ENCODE measurements at regions not wholly inside any gene's neighbourhood (a gene's known extent, or its start where the extent isn't known, plus 50 kb on each side); places are given as distances from the start of the nearest gene placed in this dataset.
"Not testable (repeated sequence)": the region's sequence is repeated elsewhere in the genome, so short reads cannot be mapped to it uniquely, and the experiment has no call there.

DNA sequence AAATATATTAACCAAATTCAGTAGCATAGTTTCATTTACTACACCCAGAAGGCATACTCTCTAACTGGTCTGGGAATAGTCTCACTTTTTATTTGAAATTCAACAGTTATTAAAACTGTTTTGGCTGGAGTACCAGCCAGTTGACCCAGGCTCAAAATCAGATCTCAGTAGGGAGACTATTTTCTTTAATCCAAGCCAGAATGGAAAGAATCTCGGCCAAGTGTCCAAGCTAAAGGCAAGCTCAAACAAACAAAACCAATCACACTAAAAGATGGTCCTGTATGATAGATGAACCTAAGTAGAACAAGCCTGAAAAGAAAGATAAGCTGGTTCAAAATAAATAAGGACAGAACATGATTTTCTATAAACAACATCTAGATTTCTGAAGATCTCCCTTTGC is 259.6 kb upstream of the POM121L12 start:
- DNase-seq = no peak

DNA sequence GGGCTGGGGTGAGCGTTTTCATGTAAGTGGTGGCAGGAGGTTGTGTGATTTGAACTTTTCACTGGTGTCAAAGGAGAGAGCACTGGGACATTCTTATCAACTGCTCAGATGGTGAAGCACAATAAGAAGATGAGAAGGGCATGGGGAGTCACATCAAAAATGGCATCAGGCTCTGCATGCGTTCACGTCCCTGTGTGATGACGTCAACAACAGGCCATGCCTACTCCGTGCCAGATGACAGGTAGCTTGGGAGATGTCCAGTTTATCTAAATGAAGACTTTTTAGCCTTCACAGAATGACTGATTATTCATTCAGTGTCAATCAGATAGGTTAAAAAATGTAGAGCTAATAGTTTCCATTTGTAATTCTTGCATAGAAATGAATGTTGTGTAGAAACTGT is 264.3 kb upstream of the POM121L12 start:
- no peak for DNase-seq

DNA sequence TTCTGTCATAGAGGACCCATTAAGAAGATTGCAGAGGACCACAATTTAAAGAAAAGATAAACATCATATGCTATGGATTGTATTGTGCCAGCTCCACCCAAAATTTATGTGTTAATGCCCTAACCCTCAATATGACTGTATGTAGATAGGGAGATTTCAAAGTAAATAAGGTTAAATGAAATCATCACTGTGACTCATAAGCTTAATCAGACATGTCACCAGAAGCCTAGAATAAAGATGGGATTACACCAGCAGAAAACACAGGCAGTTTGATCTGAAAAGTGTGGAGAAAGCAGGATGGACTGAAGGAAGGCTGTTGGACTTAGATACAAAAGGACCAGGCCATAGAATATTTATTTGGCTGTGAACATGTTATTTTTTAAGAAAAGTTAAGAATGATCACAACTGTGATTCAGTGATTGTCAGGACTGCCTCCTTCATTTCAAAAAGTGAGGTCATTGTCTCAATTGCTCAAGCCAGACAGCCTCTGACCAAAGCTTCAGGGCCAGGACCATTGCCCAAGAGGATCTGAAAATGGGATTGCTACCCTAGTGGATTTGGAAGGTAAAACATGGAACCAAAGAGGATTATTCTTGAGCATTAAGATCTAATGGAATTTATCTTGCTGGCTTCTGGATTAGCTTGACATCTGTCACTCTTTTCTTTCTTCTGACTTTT is 270.8 kb upstream of the POM121L12 start:
- no peak for DNase-seq

DNA sequence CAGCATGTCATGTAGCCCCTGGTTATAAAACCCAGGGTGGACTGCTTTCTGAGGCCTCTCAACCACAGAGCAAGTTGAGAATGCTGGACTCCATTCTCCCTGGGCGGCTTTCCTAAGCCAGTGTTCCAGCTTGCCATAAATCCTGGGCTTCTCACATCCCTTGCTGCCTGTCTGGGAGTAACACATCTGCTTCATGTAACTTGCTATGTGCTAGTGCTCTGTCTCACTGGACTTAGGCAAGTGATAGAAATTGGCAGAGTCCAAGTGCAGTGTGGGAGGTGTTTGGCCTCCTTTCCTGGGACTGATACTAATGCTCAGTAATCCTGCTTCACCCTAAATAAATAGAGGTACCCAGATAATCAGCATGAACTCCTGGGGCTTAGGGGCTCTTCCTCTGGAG is 277.1 kb upstream of the POM121L12 start:
- DNase-seq = no peak

DNA sequence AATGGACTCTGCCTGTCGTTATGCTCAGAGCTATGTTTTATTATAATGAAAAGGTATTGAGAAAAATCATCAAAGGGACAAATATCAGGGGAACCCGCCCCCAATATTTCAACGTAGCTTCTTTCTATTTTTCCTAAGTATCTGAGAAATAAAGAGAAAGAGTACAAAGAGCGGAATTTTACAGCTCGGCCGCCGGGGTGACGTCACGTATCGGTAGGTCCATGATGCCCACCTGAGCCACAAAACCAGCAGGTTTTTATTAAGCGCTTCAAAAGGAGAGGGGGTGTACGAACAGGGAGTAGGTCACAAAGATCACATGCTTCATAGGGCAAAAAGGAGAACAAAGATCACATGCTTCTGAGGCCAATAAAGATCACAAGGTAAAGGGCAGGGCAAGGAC is 281.6 kb upstream of the POM121L12 start:
- DNase-seq = no peak

DNA sequence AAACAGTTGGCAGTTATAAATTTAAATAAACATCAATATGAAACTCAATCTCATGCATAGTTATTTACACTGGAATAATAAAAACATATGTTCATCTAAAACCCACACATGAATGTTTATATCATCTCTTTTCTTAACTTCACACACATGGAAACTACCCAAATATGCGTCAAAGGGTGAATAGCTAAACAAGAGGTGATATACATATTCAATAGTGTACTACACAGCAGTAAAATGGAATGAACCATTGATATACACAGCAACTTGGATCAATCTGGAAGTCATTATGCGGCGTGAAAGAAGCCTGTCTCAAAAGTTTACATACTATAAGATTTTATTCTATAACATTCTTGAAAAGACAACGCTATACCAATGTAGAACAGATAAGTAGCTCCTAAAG is 282.5 kb upstream of the POM121L12 start:
- DNase-seq = no peak

DNA sequence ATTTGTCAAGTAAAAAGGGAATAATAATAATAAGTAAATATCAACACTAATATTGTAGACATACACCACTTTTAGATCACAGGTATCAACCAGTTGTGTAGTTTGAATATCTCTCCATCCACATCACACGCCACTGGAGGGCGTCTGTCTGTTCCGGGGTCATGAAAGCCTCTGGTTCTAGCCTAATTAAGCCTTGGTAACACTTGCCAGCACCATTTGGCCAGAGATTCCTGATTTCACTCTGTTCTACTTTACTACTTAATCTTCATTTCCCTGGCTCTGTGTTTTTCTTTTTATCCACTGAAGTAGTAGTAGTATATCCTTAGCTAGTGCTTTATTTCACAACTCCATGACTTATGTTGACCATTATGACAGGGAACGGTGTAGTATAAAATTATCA is 285.6 kb upstream of the POM121L12 start:
- DNase-seq = no peak

DNA sequence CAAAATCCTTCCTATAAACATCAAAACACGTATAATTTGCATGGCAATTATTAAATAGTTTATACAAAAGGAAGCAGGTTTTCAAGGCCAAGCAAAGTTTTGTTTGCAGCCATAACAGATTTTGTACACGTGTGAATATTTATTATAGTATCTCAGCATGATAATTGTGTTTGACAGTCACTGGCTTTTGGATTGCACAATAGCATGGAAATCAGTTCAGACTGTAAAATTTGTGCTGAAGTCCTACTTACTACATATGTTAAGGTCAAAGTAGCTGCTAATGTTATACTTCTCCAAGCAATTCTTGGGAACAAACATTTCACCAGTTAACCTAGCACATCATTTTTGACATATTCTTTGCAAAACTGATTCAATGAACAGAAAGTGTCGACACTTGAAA is 287.6 kb upstream of the POM121L12 start:
- DNase-seq = no peak

DNA sequence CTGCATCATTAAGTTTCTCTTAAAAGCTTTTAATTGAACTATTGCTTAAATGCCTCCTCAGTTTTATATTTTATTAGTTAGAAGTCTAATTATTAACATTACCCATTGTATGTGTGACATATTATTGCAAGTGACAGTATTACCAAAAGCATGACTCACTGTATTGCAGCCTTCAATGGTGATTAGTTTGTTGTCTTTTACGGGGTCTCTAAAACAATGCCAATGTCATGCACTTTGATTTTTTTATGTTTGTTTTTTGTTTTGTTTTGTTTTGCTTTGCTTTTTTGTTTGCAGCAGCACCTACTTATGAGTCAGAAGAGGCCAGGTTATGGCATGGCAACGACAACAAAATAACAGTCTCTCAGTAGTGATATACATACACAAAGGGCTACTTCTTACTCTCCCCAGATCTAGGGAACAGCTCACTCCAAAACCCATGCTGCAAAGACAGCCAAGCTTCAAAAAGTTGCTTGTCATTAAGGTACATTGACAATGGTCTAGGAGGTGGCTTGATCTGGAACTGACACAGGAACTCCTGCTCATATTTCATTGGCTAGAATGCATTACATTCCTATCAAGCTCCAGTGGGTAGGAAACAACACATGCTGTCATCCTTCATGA is 293.7 kb upstream of the POM121L12 start:
- DNase-seq = no peak

DNA sequence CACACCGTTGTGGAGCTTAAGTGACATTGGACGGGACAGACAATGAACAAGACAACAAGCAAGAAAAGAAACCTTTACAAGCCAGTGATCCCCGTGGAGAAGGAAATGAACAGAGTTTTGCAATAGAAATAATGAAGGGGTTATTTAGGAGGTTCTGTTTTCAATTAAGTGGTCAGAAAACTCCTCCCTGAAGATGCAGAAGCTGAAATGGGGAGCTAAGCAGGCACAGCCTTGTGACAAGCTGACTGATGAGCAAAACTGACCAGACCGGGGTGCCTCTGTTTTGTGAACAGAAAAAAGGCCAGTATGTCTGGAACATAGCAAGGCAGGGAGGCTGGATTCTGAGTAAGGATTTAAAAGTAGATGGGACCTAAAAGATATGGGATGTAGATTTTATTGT is 299.8 kb upstream of the POM121L12 start:
- DNase-seq = no peak

DNA sequence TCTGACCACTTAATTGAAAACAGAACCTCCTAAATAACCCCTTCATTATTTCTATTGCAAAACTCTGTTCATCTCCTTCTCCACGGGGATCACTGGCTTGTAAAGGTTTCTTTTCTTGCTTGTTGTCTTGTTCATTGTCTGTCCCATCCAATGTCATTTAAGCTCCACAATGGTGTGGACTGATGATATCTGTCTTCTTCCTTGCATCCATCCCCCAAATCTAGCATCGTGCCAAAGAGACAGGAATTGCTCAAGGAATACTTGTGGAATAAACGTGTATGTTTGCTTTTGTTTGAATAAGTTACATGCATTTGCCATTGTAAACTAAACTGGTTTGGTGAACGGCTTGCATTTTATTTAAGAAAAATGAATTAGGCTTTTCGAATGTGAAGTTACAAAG is 306.8 kb upstream of the POM121L12 start:
- DNase-seq = not testable (repeated sequence)

DNA sequence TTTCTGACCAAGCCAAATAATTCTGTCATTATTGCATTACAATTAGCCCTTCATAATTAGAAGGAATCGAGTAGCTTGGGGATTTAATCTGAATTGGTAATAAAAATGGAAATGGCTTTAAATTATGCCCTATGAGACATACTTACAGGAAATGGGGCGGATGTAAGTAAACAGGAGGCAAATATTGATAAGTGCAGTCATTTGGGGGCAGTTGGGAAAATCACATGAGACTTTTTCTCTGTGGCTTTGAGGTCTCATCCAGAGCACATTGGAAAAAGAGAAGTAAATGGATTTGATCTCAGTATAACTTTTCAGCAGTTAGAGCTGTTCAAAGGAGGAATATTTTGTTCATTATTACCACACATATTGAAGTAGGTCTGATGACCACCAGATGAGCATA is 307.8 kb upstream of the POM121L12 start:
- DNase-seq = no peak

DNA sequence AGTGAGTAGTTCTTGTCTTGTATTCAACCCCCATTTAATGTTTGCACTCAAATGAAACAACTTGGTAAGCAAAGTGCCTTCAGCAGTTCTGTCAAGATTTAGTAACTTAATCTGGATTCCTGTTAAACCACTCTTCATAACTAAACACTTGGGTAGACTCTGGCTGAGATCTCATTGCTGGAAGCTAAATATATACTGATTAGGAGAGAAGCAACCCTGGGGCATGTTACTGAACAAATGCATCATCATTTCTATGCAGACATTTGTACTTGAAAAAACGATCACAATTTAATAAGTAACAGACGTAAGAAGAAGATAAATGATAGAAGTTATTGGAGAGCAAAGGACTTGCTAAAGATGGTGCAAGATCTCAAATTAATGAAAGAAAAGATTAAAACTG is 308.4 kb upstream of the POM121L12 start:
- no peak for DNase-seq

DNA sequence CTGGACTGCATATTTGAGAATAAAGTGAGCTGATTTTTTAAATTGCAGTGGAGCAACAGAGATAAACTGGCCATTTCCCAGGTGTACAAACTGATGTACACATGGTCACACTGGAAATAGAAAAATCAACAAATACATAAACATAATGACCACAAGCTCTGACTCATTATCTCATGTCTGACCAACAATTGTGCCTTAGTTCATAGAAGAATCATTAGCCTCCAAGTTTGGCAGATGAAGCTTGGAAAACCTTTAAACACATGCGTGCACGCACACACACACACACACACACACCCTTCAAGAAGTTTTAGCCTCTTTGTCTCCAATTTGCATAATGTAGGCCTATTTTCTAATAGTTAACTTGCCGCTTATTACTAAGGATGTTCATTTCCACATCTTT is 308.9 kb upstream of the POM121L12 start:
- no peak for DNase-seq

DNA sequence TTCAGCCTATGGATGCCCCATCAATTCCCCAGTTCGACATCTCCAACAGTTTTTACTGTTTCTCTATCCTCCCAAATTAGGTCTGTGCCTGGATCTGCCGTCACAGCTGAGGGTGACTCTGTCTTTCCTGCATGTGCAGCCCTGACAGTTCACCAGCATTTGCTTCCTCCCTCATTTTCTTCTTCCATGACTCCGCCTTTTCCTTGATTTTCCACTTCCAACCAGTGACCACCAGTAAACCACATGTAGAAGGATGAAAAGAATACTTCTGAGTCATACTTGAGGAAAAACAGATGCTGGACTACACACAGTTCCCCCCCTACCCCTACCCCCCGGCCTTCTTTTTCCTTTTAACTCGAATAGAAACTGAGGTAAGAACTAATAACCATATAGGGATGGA is 311.8 kb upstream of the POM121L12 start:
- DNase-seq = no peak

DNA sequence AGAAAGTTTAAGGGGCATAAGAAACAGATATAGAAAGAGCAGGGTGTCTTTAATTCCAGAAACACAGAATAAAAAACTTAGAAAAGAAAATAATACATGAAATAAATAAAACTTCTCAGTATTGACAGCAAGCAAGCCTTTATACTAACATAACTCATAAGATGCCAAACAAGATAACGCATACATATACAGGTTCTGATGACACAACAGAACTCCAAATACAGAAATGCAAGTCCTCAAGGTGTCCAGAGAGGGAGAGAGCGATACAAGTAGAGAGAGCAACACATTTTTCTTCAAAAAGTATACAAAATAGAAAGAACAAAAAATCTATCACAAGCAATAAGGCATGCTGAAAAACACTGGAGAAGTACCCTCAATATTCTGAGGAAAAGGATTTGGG is 314.6 kb upstream of the POM121L12 start:
- DNase-seq = no peak

DNA sequence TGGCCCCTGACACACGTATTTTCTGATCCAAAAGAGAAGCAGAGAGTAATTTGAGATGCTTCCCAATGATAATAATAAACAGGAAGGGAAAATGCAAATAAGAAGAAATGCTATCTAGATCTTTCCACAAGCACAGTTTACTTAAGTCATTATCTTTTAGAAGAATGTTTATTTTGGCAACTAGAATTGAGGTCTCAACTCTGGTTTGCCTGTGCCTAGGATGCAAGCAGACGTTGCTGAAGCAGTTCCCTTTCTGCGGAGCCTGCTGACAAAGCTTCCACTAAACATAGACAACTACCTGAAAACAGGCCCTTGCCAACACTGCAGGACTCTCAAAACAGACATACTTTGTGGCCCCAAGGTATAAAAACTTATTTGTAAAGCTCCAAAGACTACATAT is 315.8 kb upstream of the POM121L12 start:
- no peak for DNase-seq

DNA sequence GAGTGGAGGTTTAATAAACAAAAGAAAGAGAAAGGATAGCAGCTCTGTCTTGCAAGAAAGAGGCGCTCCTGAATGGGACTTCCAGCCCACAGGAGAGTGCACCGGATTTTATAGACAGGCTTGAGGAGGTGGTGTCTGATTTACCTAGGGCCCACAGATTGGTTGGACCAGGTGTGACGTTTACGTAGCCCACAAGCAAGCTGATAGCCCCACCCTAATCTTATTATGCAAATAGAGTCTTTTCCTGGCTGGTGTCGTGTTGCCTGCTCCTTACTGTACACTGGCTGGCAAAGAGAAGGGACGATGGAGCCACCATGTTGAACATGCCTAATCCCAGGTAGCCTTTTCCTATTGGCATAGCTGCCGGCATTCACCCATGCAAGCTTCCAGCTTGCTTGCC is 319.7 kb upstream of the POM121L12 start:
- DNase-seq = no peak

DNA sequence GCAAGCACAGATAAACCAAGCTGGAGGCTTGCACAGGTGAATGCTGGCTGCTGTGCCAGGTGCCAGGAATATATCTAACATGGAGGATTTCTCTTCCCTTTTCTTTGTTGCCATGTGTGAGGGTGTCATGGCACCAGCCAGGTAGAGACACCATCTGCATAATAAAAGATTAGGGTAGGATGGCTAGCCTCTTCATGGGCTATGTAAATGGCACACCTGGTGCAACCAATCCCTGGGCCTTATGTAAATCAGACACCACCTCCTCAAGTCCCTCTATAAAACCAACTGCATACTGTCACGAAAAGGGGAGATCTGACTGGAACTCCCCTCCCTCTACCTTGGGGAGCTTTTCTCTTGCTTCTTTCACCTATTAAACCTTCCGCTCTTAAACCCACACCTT is 322.5 kb upstream of the POM121L12 start:
- DNase-seq = no peak

DNA sequence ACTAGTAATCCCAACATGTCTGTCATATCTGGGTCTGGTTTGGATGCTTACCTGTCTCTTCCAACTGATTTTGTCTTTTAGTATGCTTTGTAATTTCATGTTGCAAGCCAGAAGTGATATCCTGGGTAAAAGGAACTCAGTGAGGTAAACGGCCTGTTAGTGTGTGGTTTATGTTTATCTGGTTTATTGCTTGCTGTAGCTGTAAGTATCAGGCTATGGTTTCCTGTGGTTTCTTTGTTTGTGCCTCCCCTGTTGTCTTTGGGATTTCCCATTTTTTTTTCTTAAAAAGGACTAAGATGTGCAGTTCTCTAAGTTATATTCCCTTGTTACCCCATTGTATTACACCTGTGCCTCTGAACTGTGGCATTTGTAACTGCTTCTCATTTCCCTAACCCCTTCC is 323.5 kb upstream of the POM121L12 start:
- no peak for DNase-seq

DNA sequence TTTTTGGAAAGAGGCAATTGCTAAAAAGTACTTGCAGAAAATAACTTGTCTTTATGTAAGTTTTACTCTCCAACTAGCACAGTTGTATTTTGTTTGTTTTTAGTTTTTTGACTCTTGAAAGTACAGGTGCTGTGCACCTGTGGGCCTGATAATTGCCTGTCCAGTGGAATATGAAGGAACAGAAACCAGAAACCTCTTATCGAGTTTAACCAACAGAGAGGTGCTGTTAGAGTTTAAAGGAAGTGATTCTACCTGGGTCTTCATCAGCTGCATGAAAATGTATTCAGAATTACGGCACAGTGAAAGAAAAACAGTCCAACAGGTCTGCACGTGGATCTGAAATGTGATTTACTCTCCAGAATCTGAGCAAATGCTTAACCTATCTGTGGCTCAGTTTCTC is 326.6 kb upstream of the POM121L12 start:
- no peak for DNase-seq

DNA sequence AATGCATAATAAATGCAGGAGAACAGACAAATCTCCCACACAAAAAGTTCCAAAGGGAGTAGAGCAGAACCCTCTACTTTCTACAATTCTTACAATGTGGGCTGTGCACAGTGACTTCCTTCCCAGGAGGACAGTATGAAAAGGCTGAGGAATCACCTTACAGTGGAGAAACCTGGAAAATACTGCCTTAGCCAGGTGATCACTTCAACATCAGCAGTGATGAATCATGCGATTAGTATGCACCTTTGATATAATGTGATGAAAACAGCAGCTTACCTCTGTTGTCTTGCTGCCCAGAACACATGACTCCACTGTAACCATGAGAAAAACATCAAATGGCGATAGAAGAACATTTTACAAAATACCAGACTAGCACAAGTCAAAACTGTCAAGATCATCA is 329.7 kb upstream of the POM121L12 start:
- DNase-seq = no peak

DNA sequence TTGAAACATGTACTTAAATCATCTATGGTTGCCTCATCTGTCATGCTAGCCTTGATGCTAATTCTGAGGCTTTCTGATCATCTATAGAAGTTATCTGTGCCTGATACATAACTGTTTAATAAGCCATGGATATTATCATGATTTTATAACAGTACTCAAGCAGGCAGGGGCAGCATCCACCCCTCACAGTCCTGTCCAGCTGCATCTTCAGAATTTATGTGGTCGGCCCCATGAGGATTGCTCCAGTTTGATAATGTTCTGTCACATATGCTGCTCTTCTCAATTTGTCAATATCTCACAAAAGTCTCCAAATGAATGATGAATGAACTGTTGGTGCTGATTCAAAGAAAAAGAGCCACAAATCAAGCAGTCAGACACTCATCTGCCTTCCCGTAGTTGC is 335.1 kb upstream of the POM121L12 start:
- no peak for DNase-seq

DNA sequence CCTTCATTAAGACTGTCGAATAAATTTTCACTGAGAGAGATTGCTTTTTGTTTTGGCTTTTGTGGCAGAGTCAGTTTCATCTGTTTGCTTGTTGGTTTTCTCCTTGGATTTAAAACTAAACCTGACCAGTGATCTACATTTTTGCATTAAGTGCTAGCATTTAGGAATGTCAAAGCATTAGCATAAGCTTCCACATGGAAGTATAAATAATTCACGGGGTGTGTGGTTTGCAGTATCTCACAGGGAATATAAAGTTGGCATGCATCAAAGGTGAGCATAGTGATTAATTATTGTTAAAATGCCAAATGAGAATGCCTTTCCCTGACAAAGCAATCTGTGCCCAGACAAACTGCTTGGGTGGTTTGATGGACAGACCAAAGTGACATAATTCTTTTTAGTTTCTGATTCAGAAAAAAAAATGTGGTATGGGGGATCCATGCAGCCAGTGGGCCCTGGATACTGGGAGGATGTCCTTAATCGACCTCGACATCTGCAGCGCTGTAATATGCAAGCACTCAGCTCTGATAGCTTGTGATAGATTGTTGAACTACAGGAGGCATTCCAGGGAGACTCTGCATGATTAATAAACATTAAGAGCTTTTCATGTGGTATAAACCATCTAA is 339.3 kb upstream of the POM121L12 start:
- DNase-seq = no peak

DNA sequence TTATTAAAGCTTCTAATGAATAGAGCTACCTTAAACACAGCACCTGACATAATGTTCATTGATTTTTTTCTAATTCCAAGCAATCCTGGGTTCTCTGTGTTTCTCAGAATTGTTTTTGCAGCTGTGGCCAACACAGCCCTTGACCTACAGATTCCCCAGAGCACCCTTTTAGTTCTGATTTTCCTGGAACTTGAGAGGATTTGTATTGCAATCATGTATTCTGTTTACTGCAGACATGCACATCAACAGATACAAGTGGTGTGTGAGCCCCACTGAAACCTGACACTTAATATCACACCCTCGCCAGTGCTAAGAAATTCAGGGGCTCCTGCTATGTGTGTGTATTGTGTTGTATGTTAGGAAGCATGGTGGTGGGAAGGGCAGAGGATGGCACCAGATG is 344.2 kb upstream of the POM121L12 start:
- DNase-seq = no peak
